GM12875 (cell line): ENCODE measurements at regions not wholly inside any gene's neighbourhood (a gene's known extent, or its start where the extent isn't known, plus 50 kb on each side); places are given as distances from the start of the nearest gene placed in this dataset.

Experiments used
- H3K4me3 ChIP-seq: one replicate; pipeline ENCODE4 v1.5.1; 2011; ENCODE audit warnings: low read depth, low read length, control low read depth
- TF ChIP-seq, protein P1 (sequence below): IDR thresholded peaks from 2 replicates; pipeline ENCODE4 v1.5.1; 2011; ENCODE audit warnings: low read depth, mild to moderate bottlenecking, control low read depth, inconsistent platforms, low read length, moderate library complexity, borderline replicate concordance; ENCODE audit not compliant: insufficient read depth

DNA sequence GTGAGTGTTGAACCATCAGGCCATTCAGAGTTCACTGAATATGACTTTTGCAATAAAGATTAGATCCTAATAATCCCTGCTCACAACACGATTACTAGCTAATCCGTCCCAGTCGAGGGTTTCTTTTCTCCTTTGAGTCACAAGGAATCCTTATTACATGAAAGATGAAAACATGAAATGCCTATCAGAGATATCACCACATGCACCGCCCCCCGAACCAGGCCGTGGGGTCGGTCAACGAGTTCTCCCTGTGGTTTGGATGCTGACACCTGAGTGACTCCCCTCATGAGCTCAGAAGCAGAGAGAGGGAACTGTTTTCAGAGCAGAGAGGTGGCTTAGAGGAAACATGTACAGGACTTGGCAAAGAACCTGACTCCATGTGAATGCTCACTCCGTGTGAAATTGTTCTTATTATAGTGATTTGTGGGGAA is 263.3 kb downstream of the ETS1 start:
- TF ChIP-seq, protein P1, sequence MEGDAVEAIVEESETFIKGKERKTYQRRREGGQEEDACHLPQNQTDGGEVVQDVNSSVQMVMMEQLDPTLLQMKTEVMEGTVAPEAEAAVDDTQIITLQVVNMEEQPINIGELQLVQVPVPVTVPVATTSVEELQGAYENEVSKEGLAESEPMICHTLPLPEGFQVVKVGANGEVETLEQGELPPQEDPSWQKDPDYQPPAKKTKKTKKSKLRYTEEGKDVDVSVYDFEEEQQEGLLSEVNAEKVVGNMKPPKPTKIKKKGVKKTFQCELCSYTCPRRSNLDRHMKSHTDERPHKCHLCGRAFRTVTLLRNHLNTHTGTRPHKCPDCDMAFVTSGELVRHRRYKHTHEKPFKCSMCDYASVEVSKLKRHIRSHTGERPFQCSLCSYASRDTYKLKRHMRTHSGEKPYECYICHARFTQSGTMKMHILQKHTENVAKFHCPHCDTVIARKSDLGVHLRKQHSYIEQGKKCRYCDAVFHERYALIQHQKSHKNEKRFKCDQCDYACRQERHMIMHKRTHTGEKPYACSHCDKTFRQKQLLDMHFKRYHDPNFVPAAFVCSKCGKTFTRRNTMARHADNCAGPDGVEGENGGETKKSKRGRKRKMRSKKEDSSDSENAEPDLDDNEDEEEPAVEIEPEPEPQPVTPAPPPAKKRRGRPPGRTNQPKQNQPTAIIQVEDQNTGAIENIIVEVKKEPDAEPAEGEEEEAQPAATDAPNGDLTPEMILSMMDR, result no peak
- H3K4me3 ChIP-seq, result no peak overlapping the region

DNA sequence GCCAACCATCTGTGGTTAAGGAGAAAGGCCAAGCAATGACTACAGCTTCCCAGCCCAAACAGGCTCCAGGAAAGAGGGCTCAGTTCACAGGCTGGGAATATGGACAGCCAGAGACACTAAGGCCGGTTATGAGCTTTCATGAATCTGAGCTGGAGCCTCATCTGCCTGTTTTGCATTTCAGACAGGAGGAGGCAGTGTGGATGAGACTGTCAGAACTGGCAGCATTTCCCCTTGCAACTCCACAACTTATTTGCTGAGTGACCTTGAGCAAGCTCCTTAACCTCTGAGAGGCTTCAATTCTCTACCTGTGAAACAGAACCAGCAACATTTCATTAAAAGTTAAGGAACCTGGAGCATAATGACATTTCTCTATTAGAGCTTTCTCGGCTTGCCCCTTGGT is 264.0 kb downstream of the ETS1 start:
- TF ChIP-seq, protein P1, result peak; percentile 52
- no peak overlapping the region for H3K4me3 ChIP-seq

DNA sequence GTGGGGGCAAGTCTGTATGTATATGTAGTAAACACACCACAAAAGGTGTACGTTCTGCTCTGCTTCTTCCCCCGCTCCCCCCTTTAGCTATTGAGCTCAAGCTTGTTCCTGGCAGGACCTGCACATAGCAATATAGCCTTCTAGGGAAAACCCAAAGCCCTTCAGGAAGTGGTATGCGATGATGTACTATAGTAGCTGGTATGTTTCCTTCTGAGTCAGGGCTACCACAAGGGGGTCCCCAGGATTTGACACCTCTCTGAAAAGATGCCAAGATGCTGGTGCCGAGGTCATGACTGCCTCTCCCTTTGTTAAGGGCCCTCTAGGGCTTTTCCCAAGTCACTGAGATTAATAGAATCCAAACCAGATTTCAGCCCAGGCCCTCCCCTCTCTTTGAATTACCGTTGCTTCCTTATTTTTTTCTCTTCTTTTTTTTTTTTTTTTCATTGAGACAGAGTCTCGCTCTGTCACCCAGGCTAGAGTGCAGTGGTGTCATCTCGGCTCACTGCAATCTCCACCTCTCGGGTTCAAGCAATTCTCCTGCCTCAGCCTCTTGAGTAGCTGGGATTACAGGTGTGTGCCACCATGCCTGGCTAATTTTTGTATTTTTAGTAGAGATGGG is 268.4 kb downstream of the ETS1 start:
- TF ChIP-seq, protein P1, result no peak
- H3K4me3 ChIP-seq, result no peak overlapping the region

DNA sequence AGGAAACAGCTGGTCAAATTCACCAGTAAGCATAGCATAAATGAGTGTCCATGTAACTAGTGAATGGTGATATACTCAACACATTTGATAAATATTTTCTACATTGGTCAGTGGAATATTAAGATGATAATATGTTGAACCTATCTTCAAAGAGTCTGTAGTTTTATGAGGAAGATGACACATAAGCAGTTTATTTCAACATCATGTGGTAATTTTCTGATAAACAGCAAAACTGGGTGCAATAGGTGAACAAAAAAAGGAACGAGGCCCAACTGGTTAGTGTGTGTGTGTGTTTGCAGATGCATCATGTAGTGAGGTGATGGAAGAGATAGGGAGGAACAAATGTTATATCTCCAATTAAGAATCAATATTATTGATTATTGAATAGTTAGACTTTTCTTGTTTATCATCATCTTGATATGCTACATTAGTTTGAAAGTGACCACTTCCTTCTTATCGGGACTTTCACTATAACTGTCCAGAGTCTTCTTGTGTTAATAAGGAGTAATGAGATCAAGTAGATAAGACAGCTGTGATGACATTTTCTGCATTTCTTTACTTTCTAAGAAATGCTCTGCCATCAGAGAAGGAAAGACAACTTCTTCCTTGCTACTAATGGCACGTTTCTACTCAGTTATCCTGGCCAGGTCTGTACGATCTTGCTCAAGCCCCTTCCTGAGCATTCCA is 270.7 kb downstream of the ETS1 start:
- TF ChIP-seq, protein P1, result no peak
- H3K4me3 ChIP-seq, result no peak overlapping the region

DNA sequence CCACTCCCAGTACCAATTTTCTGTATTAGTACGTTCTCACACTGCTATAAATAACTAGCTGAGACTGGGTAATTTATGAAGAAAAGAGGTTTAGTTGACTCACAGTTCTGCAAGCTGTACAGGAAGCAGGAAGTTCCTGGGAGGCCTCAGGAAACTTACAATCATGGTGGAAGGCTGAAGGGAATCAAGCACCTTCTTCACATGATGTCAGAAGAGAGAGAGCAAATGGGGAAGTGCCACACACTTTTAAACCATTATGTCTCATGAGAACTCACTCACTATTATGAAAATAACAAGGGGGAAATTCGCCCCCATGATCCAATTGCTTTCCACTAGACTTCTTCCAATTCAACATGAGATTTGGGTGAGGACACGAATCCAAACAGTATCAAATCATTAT is 271.4 kb downstream of the ETS1 start:
- TF ChIP-seq, protein P1, result no peak
- no peak overlapping the region for H3K4me3 ChIP-seq

DNA sequence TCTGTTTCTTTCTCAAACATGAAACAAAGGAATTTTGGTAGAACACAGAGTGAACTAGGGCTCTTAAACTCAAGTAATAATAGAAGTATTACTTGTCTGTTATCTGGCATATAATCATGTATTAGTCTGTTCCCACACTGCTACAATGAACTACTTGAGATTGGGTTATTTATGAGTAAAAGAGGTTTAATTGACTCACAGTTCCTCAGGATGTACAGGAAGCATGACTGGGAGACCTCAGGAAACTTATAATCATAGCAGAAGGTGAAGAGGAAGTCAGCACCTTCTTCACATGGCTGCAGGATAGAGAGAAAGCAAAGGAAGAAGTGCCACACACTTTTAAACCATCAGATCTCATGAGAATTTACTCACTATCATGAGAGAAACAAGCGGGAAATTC is 273.4 kb downstream of the ETS1 start:
- TF ChIP-seq, protein P1, result no peak

DNA sequence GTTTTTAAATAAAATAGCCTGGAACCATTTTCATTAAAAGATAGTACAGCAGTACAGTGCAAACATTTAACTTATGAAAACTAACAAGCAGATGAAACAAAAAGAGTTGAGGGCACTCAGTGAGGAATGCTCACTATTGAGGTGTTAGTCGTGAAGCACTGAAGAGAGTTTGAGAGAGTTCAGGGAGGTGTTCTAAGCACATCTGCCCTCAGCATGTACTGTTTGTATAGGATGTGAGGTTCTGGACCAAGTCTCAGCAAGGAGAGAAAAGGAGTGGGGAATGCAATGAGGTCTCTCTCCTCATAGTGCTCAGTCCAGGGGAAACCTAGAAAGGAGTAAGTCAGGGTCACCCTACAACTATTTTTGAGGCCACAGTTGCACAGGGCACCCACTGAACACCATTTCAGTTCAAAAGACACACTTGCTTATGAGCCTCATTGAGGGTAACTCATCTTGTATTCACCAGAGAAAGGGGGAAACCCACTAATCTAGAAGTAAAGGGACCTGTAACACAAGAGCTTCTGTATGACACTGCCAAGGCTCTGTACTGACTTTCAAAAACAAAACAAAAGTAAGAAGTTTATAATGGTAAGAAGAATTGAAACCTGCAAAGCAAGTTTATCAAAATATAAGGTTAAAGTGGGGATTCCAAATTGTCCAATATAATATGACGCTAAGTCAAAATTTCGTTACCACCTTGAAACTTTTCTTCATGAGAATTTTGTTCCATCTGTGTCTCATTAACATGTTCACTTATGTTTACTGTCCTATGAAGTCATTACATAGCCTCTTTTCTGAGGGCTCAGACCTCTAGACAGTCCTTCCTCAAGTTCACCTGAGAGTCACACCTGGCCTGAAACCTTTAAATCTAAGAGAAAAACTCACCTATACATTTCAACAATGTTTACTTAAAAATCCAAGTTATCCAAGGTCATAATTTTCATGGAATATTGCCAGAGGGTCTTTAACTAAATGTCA is 275.3 kb downstream of the ETS1 start:
- TF ChIP-seq, protein P1, result no peak

More for the DNA sequence above, 273.4 kb downstream of the ETS1 start:
- no peak overlapping the region for H3K4me3 ChIP-seq

More for the DNA sequence above, 275.3 kb downstream of the ETS1 start:
- no peak overlapping the region for H3K4me3 ChIP-seq
